SU-DHL-6 (cell line): ENCODE measurements at regions not wholly inside any gene's neighbourhood (a gene's known extent, or its start where the extent isn't known, plus 50 kb on each side); places are given as distances from the start of the nearest gene placed in this dataset.

Experiments
- H2AFZ ChIP-seq: fragments of 200-600 bp; sonication (generic); 2 replicates; pipeline ENCODE4 v1.6.1; 2014; ENCODE audit warnings: low read depth, mild to moderate bottlenecking, moderate library complexity, mixed read lengths, antibody characterized with exemption, low read length; ENCODE audit not compliant: severe bottlenecking
- H3F3A ChIP-seq: fragments of 200-600 bp; shearing (Covaris generic); 2 replicates; pipeline ENCODE4 v1.6.0; 2016; ENCODE audit warnings: antibody characterized with exemption, mild to moderate bottlenecking; ENCODE audit not compliant: insufficient read depth
- H3K27ac ChIP-seq: fragments of 200-600 bp; sonication (generic); 2 replicates; pipeline ENCODE4 v1.5.1; 2016; ENCODE audit warnings: low read depth, mild to moderate bottlenecking, low read length, moderate library complexity, mixed read lengths
- H3K27me3 ChIP-seq: fragments of 200-600 bp; sonication (generic), shearing (Covaris generic); 2 replicates; pipeline ENCODE4 v1.6.0; 2014; ENCODE audit warnings: mild to moderate bottlenecking, low read length
- H3K36me3 ChIP-seq: fragments of 200-600 bp; sonication (generic); 2 replicates; pipeline ENCODE4 v1.6.1; 2014; ENCODE audit warnings: mild to moderate bottlenecking, low read length, mixed read lengths
- H3K4me2 ChIP-seq: fragments of 300-600, 200-600 bp; shearing (Covaris generic), sonication (generic); 2 replicates; pipeline ENCODE4 v1.6.0; 2014; ENCODE audit warnings: low read length, low read depth, mild to moderate bottlenecking; ENCODE audit not compliant: poor library complexity, severe bottlenecking
- H3K4me3 ChIP-seq: fragments of 200-600 bp; sonication (generic); 2 replicates; pipeline ENCODE4 v1.5.1; 2014; ENCODE audit warnings: antibody characterized with exemption, low read length, mild to moderate bottlenecking, mixed read lengths; ENCODE audit not compliant: insufficient read depth, poor library complexity, severe bottlenecking
- H3K79me2 ChIP-seq: fragments of 200-600 bp; sonication (generic); 2 replicates; pipeline ENCODE4 v1.6.1; 2014; ENCODE audit warnings: mild to moderate bottlenecking, low read length, moderate library complexity; ENCODE audit not compliant: insufficient read depth
- H3K9ac ChIP-seq: fragments of 200-600 bp; sonication (generic); 2 replicates; pipeline ENCODE4 v1.7.0; 2014; ENCODE audit warnings: mild to moderate bottlenecking, low read length
- H3K9me2 ChIP-seq: fragments of 200-600 bp; sonication (generic); replicated peaks from 2 replicates; pipeline ENCODE4 v1.6.1; 2014; ENCODE audit warnings: low read length; ENCODE audit not compliant: insufficient read depth
- H3K9me3 ChIP-seq: fragments of 200-600 bp; sonication (generic); 2 replicates; pipeline ENCODE4 v1.6.1; 2014; ENCODE audit warnings: low read length, mixed read lengths; ENCODE audit not compliant: insufficient read depth
- H4K20me1 ChIP-seq: fragments of 200-600 bp; sonication (generic); 2 replicates; pipeline ENCODE4 v1.6.1; 2014; ENCODE audit warnings: low read depth, mild to moderate bottlenecking, antibody characterized with exemption, low read length, moderate library complexity, mixed read lengths
- EZH2phosphoT487 ChIP-seq: fragments of 200-600 bp; sonication (generic), shearing (Covaris generic); conservative IDR thresholded peaks from 2 replicates; pipeline ENCODE4 v1.6.1; 2018; ENCODE audit warnings: mild to moderate bottlenecking, antibody characterized with exemption, low read length, moderate library complexity, mixed read lengths
- TF ChIP-seq, protein P1 (sequence below): fragments of 200-600 bp; sonication (generic); IDR thresholded peaks from one replicate; pipeline ENCODE4 v1.5.1; 2017; ENCODE audit warnings: antibody characterized with exemption, mild to moderate bottlenecking, low read length, moderate library complexity; ENCODE audit not compliant: insufficient read depth, poor library complexity, severe bottlenecking

DNA sequence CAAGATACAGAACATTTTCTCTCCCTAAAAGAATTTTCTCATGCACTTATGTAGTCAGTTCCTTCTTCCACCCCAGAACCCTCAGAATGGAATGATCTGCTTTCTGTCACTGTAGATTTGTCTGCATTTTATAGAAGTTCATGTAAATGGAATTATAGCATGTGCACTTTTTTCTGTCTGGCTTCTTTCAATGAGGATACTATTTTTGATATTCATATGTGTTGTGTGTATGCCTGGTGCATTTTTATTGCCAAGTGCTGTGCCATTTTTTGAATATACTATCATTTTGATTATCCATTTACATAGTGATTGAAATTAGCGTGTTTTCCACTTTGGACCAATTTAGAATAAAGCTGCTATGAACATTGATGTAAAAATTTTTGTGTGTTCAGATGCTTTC lies 156.6 kb upstream of the ALCAM start:
- Histone ChIP-seq H3K27ac (no peak overlapping the region), H3K27me3 (no peaks in the 10 kb centered on the region), H3K9ac (no peak overlapping the region), H3K36me3 (no peaks in the 10 kb centered on the region), H3K9me3 (no peaks in the 10 kb centered on the region), H3K4me2 (no peak overlapping the region), H3K9me2 (no peaks in the 10 kb centered on the region), H3F3A (no peaks in the 10 kb centered on the region), H3K4me3 (no peak overlapping the region), H4K20me1 (no peaks in the 10 kb centered on the region), H2AFZ (peak overlapping the region; percentile 2), H3K79me2 (no peaks in the 10 kb centered on the region)
- TF ChIP-seq EZH2phosphoT487 = no peak
- TF ChIP-seq, protein P1, sequence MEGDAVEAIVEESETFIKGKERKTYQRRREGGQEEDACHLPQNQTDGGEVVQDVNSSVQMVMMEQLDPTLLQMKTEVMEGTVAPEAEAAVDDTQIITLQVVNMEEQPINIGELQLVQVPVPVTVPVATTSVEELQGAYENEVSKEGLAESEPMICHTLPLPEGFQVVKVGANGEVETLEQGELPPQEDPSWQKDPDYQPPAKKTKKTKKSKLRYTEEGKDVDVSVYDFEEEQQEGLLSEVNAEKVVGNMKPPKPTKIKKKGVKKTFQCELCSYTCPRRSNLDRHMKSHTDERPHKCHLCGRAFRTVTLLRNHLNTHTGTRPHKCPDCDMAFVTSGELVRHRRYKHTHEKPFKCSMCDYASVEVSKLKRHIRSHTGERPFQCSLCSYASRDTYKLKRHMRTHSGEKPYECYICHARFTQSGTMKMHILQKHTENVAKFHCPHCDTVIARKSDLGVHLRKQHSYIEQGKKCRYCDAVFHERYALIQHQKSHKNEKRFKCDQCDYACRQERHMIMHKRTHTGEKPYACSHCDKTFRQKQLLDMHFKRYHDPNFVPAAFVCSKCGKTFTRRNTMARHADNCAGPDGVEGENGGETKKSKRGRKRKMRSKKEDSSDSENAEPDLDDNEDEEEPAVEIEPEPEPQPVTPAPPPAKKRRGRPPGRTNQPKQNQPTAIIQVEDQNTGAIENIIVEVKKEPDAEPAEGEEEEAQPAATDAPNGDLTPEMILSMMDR = no peak

DNA sequence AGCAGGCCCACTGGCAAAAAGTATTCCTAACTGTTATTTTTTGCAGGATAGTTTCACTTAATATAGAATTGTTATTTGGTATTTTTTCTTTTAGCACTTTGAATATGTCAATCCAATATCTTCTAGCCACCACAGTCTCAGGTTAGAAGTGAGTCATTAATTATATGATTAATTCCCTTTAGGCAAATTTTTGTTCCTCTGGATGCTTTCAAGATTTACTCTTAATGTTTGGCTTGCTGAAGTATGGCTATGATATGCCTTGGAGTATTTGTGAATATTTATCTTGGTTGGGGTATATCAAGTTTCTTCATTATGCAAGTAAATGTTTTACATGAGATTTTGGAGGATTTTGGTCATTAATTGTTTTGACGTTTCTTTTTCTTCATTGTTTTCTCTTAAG lies 152.1 kb upstream of the ALCAM start:
- Histone ChIP-seq H3K4me2 (no peak overlapping the region), H3K9ac (no peak overlapping the region), H3K36me3 (no peaks in the 10 kb centered on the region), H3F3A (no peaks in the 10 kb centered on the region), H3K9me3 (no peaks in the 10 kb centered on the region), H3K4me3 (no peak overlapping the region), H3K9me2 (no peaks in the 10 kb centered on the region), H3K79me2 (no peaks in the 10 kb centered on the region), H3K27ac (no peak overlapping the region), H2AFZ (no peak overlapping the region), H3K27me3 (no peaks in the 10 kb centered on the region), H4K20me1 (no peaks in the 10 kb centered on the region)
- TF ChIP-seq EZH2phosphoT487 = no peak
- TF ChIP-seq, protein P1 = no peak

DNA sequence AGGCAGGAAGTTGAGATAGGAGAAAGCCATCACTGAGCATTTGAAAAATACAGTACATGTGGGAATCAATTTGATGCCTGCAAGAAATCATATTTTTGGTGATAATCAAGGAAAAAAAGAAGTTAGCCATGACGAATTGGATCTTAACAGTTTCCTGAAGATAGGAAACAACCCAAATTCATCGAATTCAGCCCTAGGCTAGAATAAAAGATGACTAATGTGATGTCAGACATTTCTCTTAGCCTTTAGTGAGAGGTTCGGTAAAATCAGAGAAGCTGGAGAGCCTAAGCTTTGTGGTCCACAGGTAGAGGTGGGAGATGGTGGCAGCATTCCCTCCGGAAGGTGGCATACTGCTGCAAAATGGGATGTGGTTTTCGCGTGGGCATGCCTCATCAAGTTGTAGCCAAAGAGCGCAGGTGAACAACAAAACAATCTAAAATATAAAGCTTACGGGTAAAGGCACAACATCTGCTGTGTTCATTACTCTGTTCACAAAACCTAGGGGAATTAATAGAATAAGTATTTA lies 144.1 kb upstream of the ALCAM start:
- Histone ChIP-seq H3K9me3 (no peaks in the 10 kb centered on the region), H2AFZ (no peak overlapping the region), H3K9ac (no peak overlapping the region), H4K20me1 (no peaks in the 10 kb centered on the region), H3K9me2 (no peaks in the 10 kb centered on the region), H3F3A (no peaks in the 10 kb centered on the region), H3K79me2 (no peaks in the 10 kb centered on the region), H3K4me2 (no peak overlapping the region), H3K36me3 (no peaks in the 10 kb centered on the region), H3K4me3 (no peak overlapping the region), H3K27me3 (no peaks in the 10 kb centered on the region), H3K27ac (no peak overlapping the region)
- no peak for TF ChIP-seq EZH2phosphoT487
- TF ChIP-seq, protein P1 = no peak
